Body of pancreas (tissue), 4 donors: ENCODE measurements at regions not wholly inside any gene's neighbourhood (a gene's known extent, or its start where the extent isn't known, plus 50 kb on each side); places are given as distances from the start of the nearest gene placed in this dataset.

Experiments
- ATAC-seq: fragments of 150-250 bp; one replicate; pipeline ENCODE4 v1.9.1; 2016
- DNase-seq, 4 donors: peaks; one replicate each; pipeline ENCODE4 v3.0.0-alpha.2; 2019
- H3K27ac ChIP-seq, 4 donors: fragments of 200-600 bp; sonication (generic); 1 replicate in 3 of 4; 2 replicates in 1 of 4; pipeline versions ENCODE4 v1.5.1 to v1.6.1; 2016 to 2019; ENCODE audit warnings: mild to moderate bottlenecking in 1 of 4, mixed read lengths in 1 of 4, moderate library complexity in 1 of 4
- H3K27me3 ChIP-seq, 2 donors: fragments of 200-600 bp; sonication (generic); one replicate each; pipeline ENCODE4 v1.6.0; 2016; ENCODE audit warnings: mild to moderate bottlenecking in 1 of 2
- H3K36me3 ChIP-seq, 2 donors: fragments of 200-600 bp; sonication (generic); replicated peaks in 1 of 2; 2 replicates each; pipeline ENCODE4 v1.5.1; 2016; ENCODE audit warnings: low read depth in 2 of 2; ENCODE audit not compliant: insufficient read depth in 1 of 2
- H3K4me1 ChIP-seq: fragments of 200-600 bp; sonication (generic); one replicate; pipeline ENCODE4 v1.6.0; 2016
- H3K4me3 ChIP-seq, 2 donors: fragments of 200-600 bp; sonication (generic); 1 replicate in 1 of 2; 2 replicates in 1 of 2; pipeline ENCODE4 v1.5.1; 2016 to 2019
- H3K9me3 ChIP-seq, 3 donors: fragments of 200-600 bp; sonication (generic); 1 replicate in 2 of 3; 2 replicates in 1 of 3; pipeline ENCODE4 v1.5.1; 2016
- CTCF ChIP-seq, 7 experiments: fragments of 450-650 bp in 4 of 7; fragments of 200-600 bp in 3 of 7; sonication (generic) in 3 of 7; IDR thresholded peaks; one replicate each; pipeline ENCODE4 v1.5.1; 2016 to 2019; ENCODE audit warnings: antibody characterized with exemption in 7 of 7
- POLR2A ChIP-seq, 3 donors: fragments of 450-650 bp; IDR thresholded peaks; one replicate each; pipeline ENCODE4 v1.6.1; 2016; ENCODE audit warnings: antibody characterized with exemption in 3 of 3, mild to moderate bottlenecking in 2 of 3
- WGBS, 2 donors: methylation state at CpG; one replicate each; pipeline ENCODE4 v1.1.5; 2017; 5-methylcytosine and 5-hydroxymethylcytosine counted together
- intact Hi-C: fragments of 100-400 bp; cut with DNase I; formaldehyde crosslinking; loops from one replicate; pipeline ENCODE4 v1.15.1; 2023

GRCh38 chr3:34583451-34583850, 785.0 kb downstream of the PDCD6IP start:
- no peaks in the 10 kb centered on the region for H3K9me3 ChIP-seq
- ATAC-seq (no peak), DNase-seq (no peak)
- no peaks in the 10 kb centered on the region for H3K4me1 ChIP-seq
- intact Hi-C loops, result no loop called here
- WGBS, 2 donors, result 45 to 65% methylated on average over 2 of the region's 2 CpGs
- no peak overlapping the region for H3K27ac ChIP-seq
- H3K36me3 ChIP-seq, result no peaks in the 10 kb centered on the region
- no peaks in the 10 kb centered on the region for H3K27me3 ChIP-seq
- no peak overlapping the region for H3K4me3 ChIP-seq
- TF ChIP-seq POLR2A (IDR thresholded peaks at IDR 0.05), result no peak
- TF ChIP-seq CTCF (IDR thresholded peaks at IDR 0.05), result no peak

GRCh38 chr3:34584971-34585370, 786.5 kb downstream of the PDCD6IP start:
- ATAC-seq (no peak), DNase-seq (no peak)
- no peaks in the 10 kb centered on the region for H3K36me3 ChIP-seq
- no peak overlapping the region for H3K4me3 ChIP-seq
- intact Hi-C loops, result no loop called here
- H3K27me3 ChIP-seq, result no peaks in the 10 kb centered on the region
- no peak for TF ChIP-seq POLR2A (IDR thresholded peaks at IDR 0.05)
- no peak for TF ChIP-seq CTCF (IDR thresholded peaks at IDR 0.05)
- no peaks in the 10 kb centered on the region for H3K4me1 ChIP-seq
- WGBS, 2 donors, result 35 to 50% methylated on average over 1 of the region's 1 CpG
- H3K9me3 ChIP-seq, result no peaks in the 10 kb centered on the region
- H3K27ac ChIP-seq, result no peak overlapping the region

GRCh38 chr3:34599595-34599994, 801.2 kb downstream of the PDCD6IP start:
- TF ChIP-seq CTCF (IDR thresholded peaks at IDR 0.05), result no peak
- TF ChIP-seq POLR2A (IDR thresholded peaks at IDR 0.05), result no peak
- Histone ChIP-seq H3K9me3 (no peaks in the 10 kb centered on the region), H3K27ac (no peak overlapping the region), H3K27me3 (no peaks in the 10 kb centered on the region), H3K4me1 (no peaks in the 10 kb centered on the region), H3K36me3 (no peaks in the 10 kb centered on the region), H3K4me3 (no peak overlapping the region)
- 42 to 60% methylated on average over 2 of the region's 2 CpGs for WGBS, 2 donors
- intact Hi-C loops, result no loop called here
- DNase-seq (no peak), ATAC-seq (no peak)

DNA sequence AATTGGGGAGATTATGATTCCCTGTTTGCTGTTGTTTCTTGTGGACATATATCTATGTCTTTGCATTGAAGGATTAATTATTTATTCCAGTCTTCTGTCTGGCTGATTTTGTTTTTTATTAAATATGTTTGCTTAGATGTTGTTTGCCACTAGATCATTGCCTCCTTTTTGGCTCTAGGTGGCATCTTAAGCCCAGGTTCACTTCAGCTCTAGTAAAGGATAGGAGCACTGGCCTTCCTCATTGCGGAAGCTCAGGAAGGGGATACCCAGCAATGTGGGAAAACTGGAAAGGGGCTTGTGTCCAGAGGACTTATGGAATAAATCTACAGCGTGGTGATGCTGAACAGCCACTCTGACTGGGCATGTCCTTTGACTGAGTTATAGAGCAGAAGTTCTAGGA, 821.6 kb downstream of the PDCD6IP start:
- H3K4me3 ChIP-seq, result no peak overlapping the region
- intact Hi-C loops, result no loop called here
- H3K36me3 ChIP-seq, result no peaks in the 10 kb centered on the region
- H3K4me1 ChIP-seq, result no peaks in the 10 kb centered on the region
- TF ChIP-seq CTCF (IDR thresholded peaks at IDR 0.05) (peak in 1 of 7 experiments; percentile 4), POLR2A (IDR thresholded peaks at IDR 0.05) (no peak)
- H3K27me3 ChIP-seq, result no peaks in the 10 kb centered on the region
- ATAC-seq (no peak), DNase-seq (no peak)
- WGBS, 2 donors, result 55 to 68% methylated on average over 2 of the region's 2 CpGs
- no peak overlapping the region for H3K27ac ChIP-seq
- H3K9me3 ChIP-seq, result peaks cover 0 to 5% (median 0%) of the 10 kb centered on the region in 3 donors

GRCh38 chr3:34626699-34627098, 828.3 kb downstream of the PDCD6IP start:
- H3K27ac ChIP-seq, result no peak overlapping the region
- no peaks in the 10 kb centered on the region for H3K27me3 ChIP-seq
- H3K36me3 ChIP-seq, result no peaks in the 10 kb centered on the region
- DNase-seq (no peak), ATAC-seq (no peak)
- H3K9me3 ChIP-seq, result no peaks in the 10 kb centered on the region
- H3K4me3 ChIP-seq, result no peak overlapping the region
- intact Hi-C loops, result no loop called here
- TF ChIP-seq POLR2A (IDR thresholded peaks at IDR 0.05) (no peak), CTCF (IDR thresholded peaks at IDR 0.05) (no peak)
- H3K4me1 ChIP-seq, result no peaks in the 10 kb centered on the region
